ENCODE measurements at regions not wholly inside any gene's neighbourhood (a gene's known extent, or its start where the extent isn't known, plus 50 kb on each side); places are given as distances from the start of the nearest gene placed in this dataset.

DNA sequence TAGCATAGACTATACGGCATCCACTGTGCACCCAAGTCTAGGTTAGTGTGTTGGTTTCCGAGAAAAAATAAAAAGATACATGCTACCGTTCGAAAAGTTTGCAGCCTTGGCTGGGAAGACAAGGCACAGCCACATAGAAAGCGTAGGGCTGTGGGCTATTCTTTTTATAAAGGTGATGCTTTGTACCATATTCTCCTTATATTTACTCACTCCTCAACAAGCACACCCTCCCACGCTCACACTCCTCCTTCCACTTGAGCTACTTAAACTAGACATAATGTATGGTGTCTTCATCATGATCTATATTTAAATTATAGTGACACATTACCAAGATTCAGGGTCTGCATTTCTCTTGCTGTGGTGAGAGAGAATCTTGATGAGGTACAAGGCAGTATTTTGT lies 1416.5 kb downstream of the AACS start:
- TF ChIP-seq, protein P1, sequence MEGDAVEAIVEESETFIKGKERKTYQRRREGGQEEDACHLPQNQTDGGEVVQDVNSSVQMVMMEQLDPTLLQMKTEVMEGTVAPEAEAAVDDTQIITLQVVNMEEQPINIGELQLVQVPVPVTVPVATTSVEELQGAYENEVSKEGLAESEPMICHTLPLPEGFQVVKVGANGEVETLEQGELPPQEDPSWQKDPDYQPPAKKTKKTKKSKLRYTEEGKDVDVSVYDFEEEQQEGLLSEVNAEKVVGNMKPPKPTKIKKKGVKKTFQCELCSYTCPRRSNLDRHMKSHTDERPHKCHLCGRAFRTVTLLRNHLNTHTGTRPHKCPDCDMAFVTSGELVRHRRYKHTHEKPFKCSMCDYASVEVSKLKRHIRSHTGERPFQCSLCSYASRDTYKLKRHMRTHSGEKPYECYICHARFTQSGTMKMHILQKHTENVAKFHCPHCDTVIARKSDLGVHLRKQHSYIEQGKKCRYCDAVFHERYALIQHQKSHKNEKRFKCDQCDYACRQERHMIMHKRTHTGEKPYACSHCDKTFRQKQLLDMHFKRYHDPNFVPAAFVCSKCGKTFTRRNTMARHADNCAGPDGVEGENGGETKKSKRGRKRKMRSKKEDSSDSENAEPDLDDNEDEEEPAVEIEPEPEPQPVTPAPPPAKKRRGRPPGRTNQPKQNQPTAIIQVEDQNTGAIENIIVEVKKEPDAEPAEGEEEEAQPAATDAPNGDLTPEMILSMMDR (IDR thresholded peaks at IDR 0.05; ENCODE audit: low read depth, low read length, missing control alignments): no peak
- no peaks in the 10 kb centered on the region for H3K36me3 ChIP-seq (replicated peaks)
- no peak for DNase-seq
- H3K27me3 ChIP-seq (replicated peaks): no peaks in the 10 kb centered on the region
- H3K27ac ChIP-seq: no peak overlapping the region
- no peak overlapping the region for H3K4me3 ChIP-seq (ENCODE audit: low read depth, low read length)
- in situ Hi-C loops (cut with HindIII; ENCODE audit: low pct_ligation_motif_present, low sequenced_read_pairs): no loop called here

DNA sequence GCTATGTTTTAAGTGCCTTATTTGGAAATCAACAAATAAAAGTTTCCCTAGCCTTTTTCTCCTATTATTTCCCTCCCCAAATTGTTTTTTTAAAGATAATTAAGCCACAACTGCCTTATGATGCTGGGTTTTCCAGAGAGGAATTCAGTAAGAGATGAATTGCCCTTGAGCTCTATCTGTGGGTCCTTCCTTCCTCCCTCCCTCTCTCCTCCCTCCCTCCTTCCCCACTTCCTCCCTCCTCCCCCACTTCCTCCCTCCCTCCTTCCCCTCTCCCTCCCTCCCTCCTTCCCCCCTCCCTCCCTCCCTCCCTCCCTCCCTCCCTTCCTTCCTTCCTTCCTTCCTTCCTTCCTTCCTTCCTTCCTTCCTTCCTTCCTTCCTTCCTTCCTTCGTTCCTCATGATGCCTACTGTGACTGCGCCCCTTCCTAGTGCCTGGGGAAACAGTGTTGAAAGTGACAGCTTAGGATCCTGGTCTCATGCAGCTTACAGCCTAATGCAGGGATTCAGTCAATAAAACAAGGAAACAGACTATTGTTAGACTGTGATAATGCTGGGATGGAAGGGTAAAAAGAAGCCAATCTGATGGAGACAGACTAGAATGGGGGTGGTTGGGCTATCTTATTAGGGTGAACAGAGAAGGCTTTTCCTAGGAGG lies 1417.1 kb downstream of the AACS start:
- Histone ChIP-seq H3K27ac (no peak overlapping the region), H3K36me3 (replicated peaks) (no peaks in the 10 kb centered on the region), H3K27me3 (replicated peaks) (no peaks in the 10 kb centered on the region), H3K4me3 (ENCODE audit: low read depth, low read length) (no peak overlapping the region)
- DNase-seq: no peak
- in situ Hi-C loops (cut with HindIII; ENCODE audit: low pct_ligation_motif_present, low sequenced_read_pairs): no loop called here
- TF ChIP-seq, protein P1 (IDR thresholded peaks at IDR 0.05; ENCODE audit: low read depth, low read length, missing control alignments): no peak

DNA sequence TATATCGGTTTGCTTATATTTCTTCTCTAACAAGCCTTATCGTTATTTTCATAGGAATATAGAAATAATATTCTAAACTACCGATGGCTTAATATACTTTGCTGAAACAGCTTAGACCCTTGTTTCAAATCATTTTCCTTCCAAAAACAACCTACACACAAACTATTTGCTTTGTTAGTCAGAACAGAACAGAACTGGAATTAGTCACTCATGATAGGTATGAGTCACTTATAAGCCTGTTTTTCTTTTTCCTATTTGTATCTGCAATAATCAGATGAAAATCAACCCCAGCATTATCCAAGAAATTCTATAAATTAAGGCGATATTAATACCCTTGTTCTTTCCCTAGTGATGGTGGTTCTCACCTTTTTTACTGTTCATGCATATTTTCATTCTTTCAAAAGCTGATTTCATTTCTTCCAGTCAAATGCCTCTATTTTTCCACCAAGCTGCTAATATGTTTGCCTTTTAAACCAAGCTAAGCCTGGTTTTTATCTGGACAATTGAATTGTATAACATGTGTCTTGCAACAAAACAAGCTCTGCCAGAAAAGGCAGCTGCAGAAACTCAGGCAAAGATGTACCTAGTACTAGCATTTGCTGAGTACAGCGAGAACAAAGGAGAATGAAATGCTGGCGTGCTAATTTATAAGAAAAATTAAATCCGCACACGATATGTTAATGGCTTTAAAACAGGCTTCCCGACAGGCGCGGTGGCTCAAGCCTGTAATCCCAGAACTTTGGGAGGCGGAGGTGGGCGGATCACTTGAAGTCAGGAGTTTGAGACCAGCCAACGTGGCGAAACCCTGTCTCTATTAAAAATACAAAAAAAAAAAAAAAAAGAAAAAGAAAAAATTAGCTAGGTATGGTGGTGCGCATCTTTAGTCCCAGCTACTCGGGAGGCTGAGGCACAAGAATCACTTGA lies 1418.2 kb downstream of the AACS start:
- DNase-seq: no peak
- TF ChIP-seq, protein P1 (IDR thresholded peaks at IDR 0.05; ENCODE audit: low read depth, low read length, missing control alignments): no peak
- Histone ChIP-seq H3K36me3 (replicated peaks) (no peaks in the 10 kb centered on the region), H3K27ac (no peak overlapping the region), H3K4me3 (ENCODE audit: low read depth, low read length) (no peak overlapping the region), H3K27me3 (replicated peaks) (no peaks in the 10 kb centered on the region)
- in situ Hi-C loops (cut with HindIII; ENCODE audit: low pct_ligation_motif_present, low sequenced_read_pairs): no loop called here

DNA sequence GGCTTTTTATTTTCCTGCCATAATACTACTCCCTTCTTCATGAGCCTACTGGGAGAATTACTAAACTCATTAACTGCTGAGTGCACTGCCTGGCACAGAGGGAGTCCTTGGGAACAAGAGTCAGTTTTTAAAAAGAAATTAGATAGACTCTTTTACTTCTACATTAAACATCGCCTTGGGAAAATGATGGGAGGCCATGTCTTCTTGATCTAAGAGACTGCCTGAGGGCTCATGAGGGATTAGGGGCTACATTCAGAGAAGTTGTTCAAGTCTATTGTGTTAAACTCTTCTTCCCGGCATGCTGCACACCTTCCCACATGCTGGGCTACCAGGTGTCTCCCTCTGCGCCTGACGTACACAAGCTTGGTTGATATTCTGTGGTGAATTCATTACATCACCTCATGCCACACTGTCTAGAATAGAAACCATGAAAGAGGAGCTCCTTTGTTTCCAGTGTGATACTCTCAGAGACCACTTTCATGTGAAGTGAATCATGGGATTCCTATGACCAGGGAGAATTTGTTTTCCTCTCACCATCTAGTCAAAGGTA lies 1422.3 kb downstream of the AACS start:
- Histone ChIP-seq H3K27ac (no peak overlapping the region), H3K27me3 (replicated peaks) (no peaks in the 10 kb centered on the region), H3K36me3 (replicated peaks) (no peaks in the 10 kb centered on the region), H3K4me3 (ENCODE audit: low read depth, low read length) (no peak overlapping the region)
- no peak for DNase-seq
- TF ChIP-seq, protein P1 (IDR thresholded peaks at IDR 0.05; ENCODE audit: low read depth, low read length, missing control alignments): no peak
- in situ Hi-C loops (cut with HindIII; ENCODE audit: low pct_ligation_motif_present, low sequenced_read_pairs): no loop called here

DNA sequence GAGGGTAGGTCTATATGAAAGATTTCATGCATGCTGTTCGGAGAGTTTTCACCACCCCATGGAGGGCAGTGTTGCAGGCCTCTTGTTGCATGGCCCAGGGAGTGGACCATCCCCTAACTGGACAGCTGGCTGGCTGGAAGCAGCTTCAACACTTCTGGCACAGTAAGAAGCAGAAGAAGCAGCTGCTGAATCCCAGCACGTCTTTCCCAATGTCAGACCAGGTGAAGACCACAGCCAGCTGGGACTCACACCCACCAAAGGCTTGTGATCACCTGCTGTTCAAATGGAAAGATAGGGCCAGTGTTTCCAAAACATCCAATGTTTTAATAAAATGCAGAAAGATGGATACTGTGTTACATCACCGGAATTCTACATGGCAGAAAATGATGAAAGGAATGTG lies 1423.6 kb downstream of the AACS start:
- no peak overlapping the region for H3K27ac ChIP-seq
- DNase-seq: no peak
- no peaks in the 10 kb centered on the region for H3K27me3 ChIP-seq (replicated peaks)
- TF ChIP-seq, protein P1 (IDR thresholded peaks at IDR 0.05; ENCODE audit: low read depth, low read length, missing control alignments): no peak
- in situ Hi-C loops (cut with HindIII; ENCODE audit: low pct_ligation_motif_present, low sequenced_read_pairs): no loop called here
- H3K36me3 ChIP-seq (replicated peaks): no peaks in the 10 kb centered on the region
- H3K4me3 ChIP-seq (ENCODE audit: low read depth, low read length): no peak overlapping the region
